Activated CD4-positive, CD25-positive, alpha-beta regulatory T cell treated with anti-CD3 and anti-CD28 coated beads, Interleukin-2, amount 50 U/mL, for 24 hours (primary cell): ENCODE measurements at regions not wholly inside any gene's neighbourhood (a gene's known extent, or its start where the extent isn't known, plus 50 kb on each side); places are given as distances from the start of the nearest gene placed in this dataset.
"Not testable (repeated sequence)": the region's sequence is repeated elsewhere in the genome, so short reads cannot be mapped to it uniquely, and the experiment has no call there.

Source experiments
- ATAC-seq, 2 donors: fragments of 150-1000 bp; cut with Tn5 transposase; one replicate each; pipeline ENCODE4 v1.10.0; 2021; ENCODE audit warnings: mild to moderate bottlenecking in 1 of 2, moderate library complexity in 1 of 2

GRCh38 chr6:134821928-134822864 lies 127.7 kb downstream of the ALDH8A1 start:
- no peak for ATAC-seq

GRCh38 chr6:134821397-134821796 lies 128.5 kb downstream of the ALDH8A1 start:
- no peak for ATAC-seq

- no peak for ATAC-seq
Observed at GRCh38 chr6:134819863-134820800, 129.8 kb downstream of the ALDH8A1 start.

GRCh38 chr6:134819236-134819635 lies 130.7 kb downstream of the ALDH8A1 start:
- no peak for ATAC-seq

GRCh38 chr6:134817448-134817847 lies 132.5 kb downstream of the ALDH8A1 start:
- no peak for ATAC-seq

GRCh38 chr6:134816780-134817179 lies 133.1 kb downstream of the ALDH8A1 start:
- no peak for ATAC-seq

- ATAC-seq: no peak
Observed at GRCh38 chr6:134816300-134816699, 133.6 kb downstream of the ALDH8A1 start.

- no peak for ATAC-seq
Observed at GRCh38 chr6:134814076-134814695, 135.7 kb downstream of the ALDH8A1 start.

GRCh38 chr6:134813146-134813545 lies 136.8 kb downstream of the ALDH8A1 start:
- no peak for ATAC-seq

GRCh38 chr6:134810402-134810801 lies 139.5 kb downstream of the ALDH8A1 start:
- ATAC-seq: no peak

GRCh38 chr6:134809130-134809529 lies 140.8 kb downstream of the ALDH8A1 start:
- ATAC-seq: no peak

- ATAC-seq: no peak
Observed at GRCh38 chr6:134806180-134806798, 143.6 kb downstream of the ALDH8A1 start.

- ATAC-seq: no peak
Observed at GRCh38 chr6:134805168-134805567, 144.7 kb downstream of the ALDH8A1 start.

- ATAC-seq: not testable (repeated sequence)
Observed at GRCh38 chr6:134804311-134804710, 145.6 kb downstream of the ALDH8A1 start.

- no peak for ATAC-seq
Observed at GRCh38 chr6:134802426-134803058, 147.4 kb downstream of the ALDH8A1 start.

- no peak for ATAC-seq
Observed at GRCh38 chr6:134797400-134798113, 152.3 kb downstream of the ALDH8A1 start.

GRCh38 chr6:134795691-134796090 lies 154.2 kb downstream of the ALDH8A1 start:
- no peak for ATAC-seq

GRCh38 chr6:134795001-134795400 lies 154.9 kb downstream of the ALDH8A1 start:
- ATAC-seq: no peak

- not testable (repeated sequence) for ATAC-seq
Observed at GRCh38 chr6:134791243-134791843, 158.6 kb downstream of the ALDH8A1 start.

GRCh38 chr6:134787261-134787877 lies 162.5 kb downstream of the ALDH8A1 start:
- no peak for ATAC-seq
